Hematopoietic multipotent progenitor cell treated with erythropoietin and hydrocortisone succinate and interleukin-3 and kit ligand, for 4 days (in vitro differentiated cells): ENCODE measurements at regions not wholly inside any gene's neighbourhood (a gene's known extent, or its start where the extent isn't known, plus 50 kb on each side); places are given as distances from the start of the nearest gene placed in this dataset.

Experiments used
- DNase-seq: peaks from one replicate; pipeline ENCODE4 v3.0.0-alpha.2; 2015

- DNase-seq = peak; percentile 51
These were observed 124.9 kb upstream of the ATXN7L3B start for GRCh38 chr12:74412606-74413230.

GRCh38 chr12:74415633-74416032, 122.0 kb upstream of the ATXN7L3B start:
- peak; percentile 49 for DNase-seq

GRCh38 chr12:74418573-74418972, 119.1 kb upstream of the ATXN7L3B start:
- DNase-seq = no peak

GRCh38 chr12:74424778-74425177, 112.9 kb upstream of the ATXN7L3B start:
- no peak for DNase-seq

- no peak for DNase-seq
These were observed 111.5 kb upstream of the ATXN7L3B start for GRCh38 chr12:74426091-74426490.

- DNase-seq = no peak
These were observed 108.1 kb upstream of the ATXN7L3B start for GRCh38 chr12:74429535-74429934.

- DNase-seq = no peak
These were observed 105.8 kb upstream of the ATXN7L3B start for GRCh38 chr12:74431801-74432200.

- no peak for DNase-seq
These were observed 97.2 kb upstream of the ATXN7L3B start for GRCh38 chr12:74440469-74440868.

GRCh38 chr12:74441872-74442271, 95.8 kb upstream of the ATXN7L3B start:
- DNase-seq = no peak

GRCh38 chr12:74446466-74446865, 91.2 kb upstream of the ATXN7L3B start:
- DNase-seq = no peak

GRCh38 chr12:74449872-74450271, 87.8 kb upstream of the ATXN7L3B start:
- no peak for DNase-seq

- no peak for DNase-seq
These were observed 83.5 kb upstream of the ATXN7L3B start for GRCh38 chr12:74454109-74454508.

GRCh38 chr12:74455429-74455828, 82.2 kb upstream of the ATXN7L3B start:
- DNase-seq = no peak

GRCh38 chr12:74456431-74456830, 81.2 kb upstream of the ATXN7L3B start:
- peak; percentile 1 for DNase-seq

- DNase-seq = no peak
These were observed 69.2 kb upstream of the ATXN7L3B start for GRCh38 chr12:74468401-74468800.

GRCh38 chr12:74476234-74476633, 61.4 kb upstream of the ATXN7L3B start:
- no peak for DNase-seq

- no peak for DNase-seq
These were observed 56.6 kb upstream of the ATXN7L3B start for GRCh38 chr12:74481078-74481477.

- DNase-seq = no peak
These were observed 55.5 kb upstream of the ATXN7L3B start for GRCh38 chr12:74482115-74482514.

- DNase-seq = no peak
These were observed 54.6 kb upstream of the ATXN7L3B start for GRCh38 chr12:74483057-74483456.
